GM12878 (cell line): ENCODE measurements at regions not wholly inside any gene's neighbourhood (a gene's known extent, or its start where the extent isn't known, plus 50 kb on each side); places are given as distances from the start of the nearest gene placed in this dataset.

Source experiments
- ATAC-seq: fragments of 200-7000 bp; cut with Tn5 transposase; 3 replicates; pipeline ENCODE4 v1.9.1; 2020; ENCODE audit warnings: mild to moderate bottlenecking, moderate library complexity
- BruUV-seq: library from RNA; stranded (reverse); fragments of 400-500 nt; replicated peaks from 2 replicates; lab custom pipeline; 2021; lab: Mats Ljungman, UMichigan
- CTCF ChIA-PET: fragments of 300-600 bp; sonication (Branson Sonifier 250); formaldehyde crosslinking; extraction: SDS; loops from one replicate; lab custom pipeline; 2021; ENCODE audit warnings: inconsistent platforms; lab: Yijun Ruan, JAX
- POLR2A ChIA-PET: fragments of 350-600 bp; formaldehyde crosslinking; extraction: SDS; loops from one replicate; lab custom pipeline; 2021; ENCODE audit warnings: inconsistent platforms; lab: Charles Lee
- RAD21 ChIA-PET: fragments of 300-600 bp; sonication (Branson Sonifier 250); formaldehyde crosslinking; loops from one replicate; lab custom pipeline; 2023; ENCODE audit warnings: antibody characterized with exemption; ENCODE audit not compliant: unreplicated experiment; lab: Charles Lee
- SMC1A ChIA-PET: fragments of 300-600 bp; sonication (Branson Sonifier 250); formaldehyde crosslinking; loops from one replicate; lab custom pipeline; 2023; ENCODE audit not compliant: unreplicated experiment, uncharacterized antibody; lab: Charles Lee
- DNase-seq: peaks from one replicate; pipeline ENCODE4 v3.0.0-alpha.2; 2011; ENCODE audit warnings: low read depth, low spot score
- FAIRE-seq: peaks from 3 replicates; lab custom pipeline; 2011; peaks lifted over from hg19 to GRCh38; lab: Jason Lieb, UNC
- H2AFZ ChIP-seq: 2 replicates; pipeline ENCODE4 v1.6.0; 2011; ENCODE audit warnings: low read depth, low read length, control low read depth; ENCODE audit not compliant: control insufficient read depth
- H3K27ac ChIP-seq: 2 replicates; pipeline ENCODE4 v1.5.1; 2011; ENCODE audit warnings: control low read depth; ENCODE audit not compliant: control insufficient read depth, insufficient read depth
- H3K27me3 ChIP-seq, 2 experiments: replicated peaks in 1 of 2; 2 replicates each; pipeline versions ENCODE4 v1.6.0 to v1.6.1; 2011; ENCODE audit warnings: low read length in 1 of 2; ENCODE audit not compliant: control insufficient read depth in 2 of 2, insufficient read depth in 2 of 2
- H3K36me3 ChIP-seq, 2 experiments: 2 replicates each; pipeline ENCODE4 v1.5.1; 2011; ENCODE audit warnings: low read length in 1 of 2; ENCODE audit not compliant: control insufficient read depth in 2 of 2, insufficient read depth in 2 of 2
- H3K4me1 ChIP-seq: 2 replicates; pipeline ENCODE4 v1.6.1; 2011; ENCODE audit warnings: mild to moderate bottlenecking, low read length, moderate library complexity, mixed read lengths; ENCODE audit not compliant: control insufficient read depth, insufficient read depth
- H3K4me2 ChIP-seq: 2 replicates; pipeline ENCODE4 v1.6.0; 2011; ENCODE audit warnings: control low read depth; ENCODE audit not compliant: control insufficient read depth, insufficient read depth
- H3K4me3 ChIP-seq: fragments of 200-600 bp; sonication (generic); 2 replicates; pipeline ENCODE4 v1.5.1; 2016
- H3K79me2 ChIP-seq: 2 replicates; pipeline ENCODE4 v1.6.0; 2011; ENCODE audit warnings: low read length; ENCODE audit not compliant: control insufficient read depth, insufficient read depth
- H3K9ac ChIP-seq: 2 replicates; pipeline ENCODE4 v1.8.0; 2011; ENCODE audit warnings: low read length, control low read depth, mixed read lengths; ENCODE audit not compliant: control insufficient read depth, insufficient read depth
- H3K9me3 ChIP-seq: replicated peaks from 3 replicates; pipeline ENCODE4 v1.5.1; 2011; ENCODE audit warnings: mild to moderate bottlenecking, low read length; ENCODE audit not compliant: control insufficient read depth, insufficient read depth
- H4K20me1 ChIP-seq: 2 replicates; pipeline ENCODE4 v1.6.0; 2011; ENCODE audit not compliant: control insufficient read depth, insufficient read depth
- ATF3 ChIP-seq: IDR thresholded peaks from 2 replicates; pipeline ENCODE4 v1.6.1; 2011; ENCODE audit warnings: low read depth, mild to moderate bottlenecking, low read length, moderate library complexity, borderline replicate concordance; ENCODE audit errors: extremely low read depth
- BCLAF1 ChIP-seq: fragments of 450-650 bp; IDR thresholded peaks from 2 replicates; pipeline ENCODE4 v1.6.1; 2017; ENCODE audit warnings: antibody characterized with exemption, mild to moderate bottlenecking, moderate library complexity
- CBFB ChIP-seq: IDR thresholded peaks from 2 replicates; pipeline ENCODE4 v1.6.1; 2016; ENCODE audit warnings: antibody characterized with exemption, low read depth
- CHD1 ChIP-seq: IDR thresholded peaks from 2 replicates; pipeline ENCODE4 v1.6.1; 2012; ENCODE audit warnings: low read depth, low read length, improper control_type of control experiment
- EGR1 ChIP-seq, 2 experiments: IDR thresholded peaks; 1 replicate in 1 of 2; 2 replicates in 1 of 2; pipeline ENCODE4 v1.6.1; 2011 to 2012; ENCODE audit warnings: low read depth in 2 of 2, low read length in 2 of 2, borderline replicate concordance in 1 of 2, mild to moderate bottlenecking in 1 of 2, moderate library complexity in 1 of 2
- FOXK2 ChIP-seq: fragments of 450-650 bp; IDR thresholded peaks from 2 replicates; pipeline ENCODE4 v1.6.1; 2017; ENCODE audit warnings: mild to moderate bottlenecking, moderate library complexity
- FOXM1 ChIP-seq: IDR thresholded peaks from 2 replicates; pipeline ENCODE4 v1.6.1; 2012; ENCODE audit warnings: low read depth, mild to moderate bottlenecking, inconsistent platforms, low read length, moderate library complexity
- MAX ChIP-seq: IDR thresholded peaks from 2 replicates; pipeline ENCODE4 v1.6.1; 2012; ENCODE audit warnings: low read depth, low read length, improper control_type of control experiment
- MEF2A ChIP-seq: IDR thresholded peaks from 2 replicates; pipeline ENCODE4 v1.6.1; 2011; ENCODE audit warnings: low read depth, mild to moderate bottlenecking, low read length, moderate library complexity; ENCODE audit not compliant: insufficient read depth
- NFIC ChIP-seq: IDR thresholded peaks from 2 replicates; pipeline ENCODE4 v1.6.1; 2012; ENCODE audit warnings: low read depth, mild to moderate bottlenecking, inconsistent platforms, low read length, moderate library complexity
- NR2F1 ChIP-seq: fragments of 450-650 bp; conservative IDR thresholded peaks from 2 replicates; pipeline ENCODE4 v1.6.1; 2017; ENCODE audit warnings: mild to moderate bottlenecking
- RAD51 ChIP-seq: fragments of 450-650 bp; IDR thresholded peaks from 2 replicates; pipeline ENCODE4 v1.6.1; 2016; ENCODE audit warnings: moderate library complexity, mild to moderate bottlenecking, inconsistent platforms
- SMAD5 ChIP-seq: IDR thresholded peaks from 2 replicates; pipeline ENCODE4 v1.6.1; 2016; ENCODE audit warnings: antibody characterized with exemption, low read depth
- TAF1 ChIP-seq: IDR thresholded peaks from 2 replicates; pipeline ENCODE4 v1.6.1; 2011; ENCODE audit warnings: mild to moderate bottlenecking, low read depth, low read length, borderline replicate concordance
- WGBS: methylation state at CpG from one replicate; pipeline ENCODE4 v1.1.6; 2016; ENCODE audit warnings: low lambda C conversion rate; ENCODE audit not compliant: insufficient replicate concordance, insufficient coverage; ENCODE audit errors: missing lambda C conversion rate; 5-methylcytosine and 5-hydroxymethylcytosine counted together
- in situ Hi-C: fragments of 300-500 bp; cut with MboI; formaldehyde crosslinking; loops from 9 replicates; pipeline ENCODE4 v1.14.3; 2018; ENCODE audit warnings: mixed read lengths
- intact Hi-C: fragments of 100-400 bp; cut with micrococcal nuclease; formaldehyde crosslinking; loops from one replicate; pipeline ENCODE4 v1.14.2; 2022; ENCODE audit not compliant: unreplicated experiment
- TF ChIP-seq, protein P1 (sequence below): IDR thresholded peaks from 2 replicates; pipeline ENCODE4 v1.6.1; 2012; ENCODE audit warnings: improper control_type of control experiment, low read depth, low read length; ENCODE audit not compliant: insufficient replicate concordance
- TF ChIP-seq, protein P2 (sequence below): IDR thresholded peaks from 2 replicates; pipeline ENCODE4 v1.6.1; 2012; ENCODE audit warnings: low read length, inconsistent platforms

DNA sequence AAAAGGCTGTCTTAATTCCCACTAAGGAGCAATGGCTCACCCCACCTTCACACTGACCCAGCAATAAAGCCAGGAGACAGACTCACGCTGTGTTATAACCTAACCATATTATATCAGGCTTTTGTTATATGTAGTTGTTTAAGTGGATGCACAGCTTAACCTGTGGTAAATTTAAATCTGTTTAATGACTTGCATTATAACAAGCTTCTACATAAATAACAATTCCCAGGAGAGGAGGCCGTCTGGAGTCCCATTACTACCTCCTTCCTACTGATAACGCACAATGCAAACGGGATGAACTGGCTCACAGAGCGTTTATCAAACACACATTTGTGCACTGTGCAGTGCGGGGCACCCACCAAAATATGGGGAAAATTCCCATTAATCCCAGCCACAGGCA is 102.1 kb upstream of the MGMT start:
- Histone ChIP-seq H3K79me2 (no peaks in the 10 kb centered on the region), H3K4me3 (no peak overlapping the region), H2AFZ (no peak overlapping the region), H4K20me1 (no peaks in the 10 kb centered on the region), H3K4me1 (no peaks in the 10 kb centered on the region), H3K9me3 (no peaks in the 10 kb centered on the region), H3K27ac (no peak overlapping the region), H3K9ac (no peak overlapping the region), H3K4me2 (no peak overlapping the region), H3K27me3 (no peaks in the 10 kb centered on the region), H3K36me3 (no peaks in the 10 kb centered on the region)
- ChIA-PET RAD21 (no interaction called here), SMC1A (no interaction called here), POLR2A (no interaction called here), CTCF (no interaction called here)
- no TSS peak for BruUV-seq
- no peak for DNase-seq
- no peak for FAIRE-seq
- WGBS: 32% methylated on average over 6 of the region's 6 CpGs
- TF ChIP-seq SMAD5 (no peak), FOXK2 (no peak), MAX (no peak), EGR1 (IDR thresholded peaks at IDR 0.05; ENCODE audit: borderline replicate concordance in 1 of 2, low read depth in 2 of 2, low read length in 2 of 2) (no peak), TAF1 (no peak), NFIC (no peak), CBFB (no peak), MEF2A (no peak), RAD51 (no peak), CHD1 (no peak), NR2F1 (no peak), BCLAF1 (no peak), ATF3 (no peak), FOXM1 (no peak)
- TF ChIP-seq, protein P1, sequence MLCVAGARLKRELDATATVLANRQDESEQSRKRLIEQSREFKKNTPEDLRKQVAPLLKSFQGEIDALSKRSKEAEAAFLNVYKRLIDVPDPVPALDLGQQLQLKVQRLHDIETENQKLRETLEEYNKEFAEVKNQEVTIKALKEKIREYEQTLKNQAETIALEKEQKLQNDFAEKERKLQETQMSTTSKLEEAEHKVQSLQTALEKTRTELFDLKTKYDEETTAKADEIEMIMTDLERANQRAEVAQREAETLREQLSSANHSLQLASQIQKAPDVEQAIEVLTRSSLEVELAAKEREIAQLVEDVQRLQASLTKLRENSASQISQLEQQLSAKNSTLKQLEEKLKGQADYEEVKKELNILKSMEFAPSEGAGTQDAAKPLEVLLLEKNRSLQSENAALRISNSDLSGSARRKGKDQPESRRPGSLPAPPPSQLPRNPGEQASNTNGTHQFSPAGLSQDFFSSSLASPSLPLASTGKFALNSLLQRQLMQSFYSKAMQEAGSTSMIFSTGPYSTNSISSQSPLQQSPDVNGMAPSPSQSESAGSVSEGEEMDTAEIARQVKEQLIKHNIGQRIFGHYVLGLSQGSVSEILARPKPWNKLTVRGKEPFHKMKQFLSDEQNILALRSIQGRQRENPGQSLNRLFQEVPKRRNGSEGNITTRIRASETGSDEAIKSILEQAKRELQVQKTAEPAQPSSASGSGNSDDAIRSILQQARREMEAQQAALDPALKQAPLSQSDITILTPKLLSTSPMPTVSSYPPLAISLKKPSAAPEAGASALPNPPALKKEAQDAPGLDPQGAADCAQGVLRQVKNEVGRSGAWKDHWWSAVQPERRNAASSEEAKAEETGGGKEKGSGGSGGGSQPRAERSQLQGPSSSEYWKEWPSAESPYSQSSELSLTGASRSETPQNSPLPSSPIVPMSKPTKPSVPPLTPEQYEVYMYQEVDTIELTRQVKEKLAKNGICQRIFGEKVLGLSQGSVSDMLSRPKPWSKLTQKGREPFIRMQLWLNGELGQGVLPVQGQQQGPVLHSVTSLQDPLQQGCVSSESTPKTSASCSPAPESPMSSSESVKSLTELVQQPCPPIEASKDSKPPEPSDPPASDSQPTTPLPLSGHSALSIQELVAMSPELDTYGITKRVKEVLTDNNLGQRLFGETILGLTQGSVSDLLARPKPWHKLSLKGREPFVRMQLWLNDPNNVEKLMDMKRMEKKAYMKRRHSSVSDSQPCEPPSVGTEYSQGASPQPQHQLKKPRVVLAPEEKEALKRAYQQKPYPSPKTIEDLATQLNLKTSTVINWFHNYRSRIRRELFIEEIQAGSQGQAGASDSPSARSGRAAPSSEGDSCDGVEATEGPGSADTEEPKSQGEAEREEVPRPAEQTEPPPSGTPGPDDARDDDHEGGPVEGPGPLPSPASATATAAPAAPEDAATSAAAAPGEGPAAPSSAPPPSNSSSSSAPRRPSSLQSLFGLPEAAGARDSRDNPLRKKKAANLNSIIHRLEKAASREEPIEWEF: no peak
- TF ChIP-seq, protein P2, sequence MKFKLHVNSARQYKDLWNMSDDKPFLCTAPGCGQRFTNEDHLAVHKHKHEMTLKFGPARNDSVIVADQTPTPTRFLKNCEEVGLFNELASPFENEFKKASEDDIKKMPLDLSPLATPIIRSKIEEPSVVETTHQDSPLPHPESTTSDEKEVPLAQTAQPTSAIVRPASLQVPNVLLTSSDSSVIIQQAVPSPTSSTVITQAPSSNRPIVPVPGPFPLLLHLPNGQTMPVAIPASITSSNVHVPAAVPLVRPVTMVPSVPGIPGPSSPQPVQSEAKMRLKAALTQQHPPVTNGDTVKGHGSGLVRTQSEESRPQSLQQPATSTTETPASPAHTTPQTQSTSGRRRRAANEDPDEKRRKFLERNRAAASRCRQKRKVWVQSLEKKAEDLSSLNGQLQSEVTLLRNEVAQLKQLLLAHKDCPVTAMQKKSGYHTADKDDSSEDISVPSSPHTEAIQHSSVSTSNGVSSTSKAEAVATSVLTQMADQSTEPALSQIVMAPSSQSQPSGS: no peak
- intact Hi-C loops: no loop called here
- ATAC-seq: no peak
- in situ Hi-C loops: no loop called here
